SH-SY5Y (cell line): ENCODE measurements at regions not wholly inside any gene's neighbourhood (a gene's known extent, or its start where the extent isn't known, plus 50 kb on each side); places are given as distances from the start of the nearest gene placed in this dataset.

Experiments used
- GATA2 ChIP-seq: IDR thresholded peaks from 2 replicates; pipeline ENCODE4 v1.6.1; 2011; ENCODE audit warnings: mild to moderate bottlenecking, low read depth, low read length
- GATA3 ChIP-seq: IDR thresholded peaks from 2 replicates; pipeline ENCODE4 v1.6.1; 2011; ENCODE audit warnings: low read depth, mild to moderate bottlenecking, low read length, moderate library complexity

GRCh38 chr7:146008293-146008692 lies 108.3 kb upstream of the CNTNAP2 start:
- TF ChIP-seq GATA2 (no peak), GATA3 (no peak)
